ENCODE measurements at regions not wholly inside any gene's neighbourhood (a gene's known extent, or its start where the extent isn't known, plus 50 kb on each side); places are given as distances from the start of the nearest gene placed in this dataset.

DNA sequence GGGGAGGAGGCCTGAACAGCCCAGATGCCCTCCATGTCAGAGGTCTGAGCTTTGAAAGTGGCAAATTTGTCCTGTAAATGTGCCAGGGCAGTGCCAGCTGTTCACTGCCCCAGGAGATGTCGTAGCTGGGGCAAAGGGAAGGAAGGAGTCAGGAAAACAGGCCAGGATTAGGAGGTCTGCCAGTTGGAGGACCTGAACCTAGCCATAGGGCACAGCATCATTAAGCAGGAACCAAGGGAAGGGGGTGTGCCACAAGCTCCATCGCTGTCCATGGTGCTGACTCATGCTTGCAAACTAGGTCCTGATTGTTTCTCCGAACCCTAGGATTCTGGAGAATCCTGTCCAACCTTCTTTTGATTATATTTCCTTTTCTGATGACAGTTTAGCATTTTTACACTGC is 124.2 kb downstream of the TMEM132E start (continued):
- TF ChIP-seq, protein P1, sequence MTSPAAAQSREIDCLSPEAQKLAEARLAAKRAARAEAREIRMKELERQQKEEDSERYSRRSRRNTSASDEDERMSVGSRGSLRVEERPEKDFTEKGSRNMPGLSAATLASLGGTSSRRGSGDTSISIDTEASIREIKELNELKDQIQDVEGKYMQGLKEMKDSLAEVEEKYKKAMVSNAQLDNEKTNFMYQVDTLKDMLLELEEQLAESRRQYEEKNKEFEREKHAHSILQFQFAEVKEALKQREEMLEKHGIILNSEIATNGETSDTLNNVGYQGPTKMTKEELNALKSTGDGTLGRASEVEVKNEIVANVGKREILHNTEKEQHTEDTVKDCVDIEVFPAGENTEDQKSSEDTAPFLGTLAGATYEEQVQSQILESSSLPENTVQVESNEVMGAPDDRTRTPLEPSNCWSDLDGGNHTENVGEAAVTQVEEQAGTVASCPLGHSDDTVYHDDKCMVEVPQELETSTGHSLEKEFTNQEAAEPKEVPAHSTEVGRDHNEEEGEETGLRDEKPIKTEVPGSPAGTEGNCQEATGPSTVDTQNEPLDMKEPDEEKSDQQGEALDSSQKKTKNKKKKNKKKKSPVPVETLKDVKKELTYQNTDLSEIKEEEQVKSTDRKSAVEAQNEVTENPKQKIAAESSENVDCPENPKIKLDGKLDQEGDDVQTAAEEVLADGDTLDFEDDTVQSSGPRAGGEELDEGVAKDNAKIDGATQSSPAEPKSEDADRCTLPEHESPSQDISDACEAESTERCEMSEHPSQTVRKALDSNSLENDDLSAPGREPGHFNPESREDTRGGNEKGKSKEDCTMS (CRISPR knock-in tag; conservative IDR thresholded peaks at IDR 0.05): no peak
- TF ChIP-seq, protein P2, sequence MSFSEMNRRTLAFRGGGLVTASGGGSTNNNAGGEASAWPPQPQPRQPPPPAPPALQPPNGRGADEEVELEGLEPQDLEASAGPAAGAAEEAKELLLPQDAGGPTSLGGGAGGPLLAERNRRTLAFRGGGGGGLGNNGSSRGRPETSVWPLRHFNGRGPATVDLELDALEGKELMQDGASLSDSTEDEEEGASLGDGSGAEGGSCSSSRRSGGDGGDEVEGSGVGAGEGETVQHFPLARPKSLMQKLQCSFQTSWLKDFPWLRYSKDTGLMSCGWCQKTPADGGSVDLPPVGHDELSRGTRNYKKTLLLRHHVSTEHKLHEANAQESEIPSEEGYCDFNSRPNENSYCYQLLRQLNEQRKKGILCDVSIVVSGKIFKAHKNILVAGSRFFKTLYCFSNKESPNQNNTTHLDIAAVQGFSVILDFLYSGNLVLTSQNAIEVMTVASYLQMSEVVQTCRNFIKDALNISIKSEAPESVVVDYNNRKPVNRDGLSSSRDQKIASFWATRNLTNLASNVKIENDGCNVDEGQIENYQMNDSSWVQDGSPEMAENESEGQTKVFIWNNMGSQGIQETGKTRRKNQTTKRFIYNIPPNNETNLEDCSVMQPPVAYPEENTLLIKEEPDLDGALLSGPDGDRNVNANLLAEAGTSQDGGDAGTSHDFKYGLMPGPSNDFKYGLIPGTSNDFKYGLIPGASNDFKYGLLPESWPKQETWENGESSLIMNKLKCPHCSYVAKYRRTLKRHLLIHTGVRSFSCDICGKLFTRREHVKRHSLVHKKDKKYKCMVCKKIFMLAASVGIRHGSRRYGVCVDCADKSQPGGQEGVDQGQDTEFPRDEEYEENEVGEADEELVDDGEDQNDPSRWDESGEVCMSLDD (CRISPR knock-in tag; IDR thresholded peaks at IDR 0.05; ENCODE audit: borderline replicate concordance): no peak
- TF ChIP-seq, protein P3, sequence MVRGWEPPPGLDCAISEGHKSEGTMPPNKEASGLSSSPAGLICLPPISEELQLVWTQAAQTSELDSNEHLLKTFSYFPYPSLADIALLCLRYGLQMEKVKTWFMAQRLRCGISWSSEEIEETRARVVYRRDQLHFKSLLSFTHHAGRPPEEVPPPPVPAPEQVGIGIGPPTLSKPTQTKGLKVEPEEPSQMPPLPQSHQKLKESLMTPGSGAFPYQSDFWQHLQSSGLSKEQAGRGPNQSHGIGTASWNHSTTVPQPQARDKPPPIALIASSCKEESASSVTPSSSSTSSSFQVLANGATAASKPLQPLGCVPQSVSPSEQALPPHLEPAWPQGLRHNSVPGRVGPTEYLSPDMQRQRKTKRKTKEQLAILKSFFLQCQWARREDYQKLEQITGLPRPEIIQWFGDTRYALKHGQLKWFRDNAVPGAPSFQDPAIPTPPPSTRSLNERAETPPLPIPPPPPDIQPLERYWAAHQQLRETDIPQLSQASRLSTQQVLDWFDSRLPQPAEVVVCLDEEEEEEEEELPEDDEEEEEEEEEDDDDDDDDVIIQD (CRISPR knock-in tag; IDR thresholded peaks at IDR 0.05; ENCODE audit: low read depth): no peak
- TF ChIP-seq ARNTL (CRISPR knock-in tag; IDR thresholded peaks at IDR 0.05): no peak
- peak; percentile 32; the same call in 1 of the 2 replicates for TF ChIP-seq ZBTB20 (CRISPR knock-in tag; IDR thresholded peaks at IDR 0.05; ENCODE audit: borderline replicate concordance, low read depth)
- no peak for TF ChIP-seq TAF1 (CRISPR knock-in tag; IDR thresholded peaks at IDR 0.05)
- no peak for TF ChIP-seq ZNF572 (CRISPR knock-in tag; IDR thresholded peaks at IDR 0.05)
- TF ChIP-seq RXRA (CRISPR knock-in tag; IDR thresholded peaks at IDR 0.05): no peak
- no peak for TF ChIP-seq ZNF431 (CRISPR knock-in tag; IDR thresholded peaks at IDR 0.05; ENCODE audit: borderline replicate concordance, low read depth)
- TF ChIP-seq, protein P4, sequence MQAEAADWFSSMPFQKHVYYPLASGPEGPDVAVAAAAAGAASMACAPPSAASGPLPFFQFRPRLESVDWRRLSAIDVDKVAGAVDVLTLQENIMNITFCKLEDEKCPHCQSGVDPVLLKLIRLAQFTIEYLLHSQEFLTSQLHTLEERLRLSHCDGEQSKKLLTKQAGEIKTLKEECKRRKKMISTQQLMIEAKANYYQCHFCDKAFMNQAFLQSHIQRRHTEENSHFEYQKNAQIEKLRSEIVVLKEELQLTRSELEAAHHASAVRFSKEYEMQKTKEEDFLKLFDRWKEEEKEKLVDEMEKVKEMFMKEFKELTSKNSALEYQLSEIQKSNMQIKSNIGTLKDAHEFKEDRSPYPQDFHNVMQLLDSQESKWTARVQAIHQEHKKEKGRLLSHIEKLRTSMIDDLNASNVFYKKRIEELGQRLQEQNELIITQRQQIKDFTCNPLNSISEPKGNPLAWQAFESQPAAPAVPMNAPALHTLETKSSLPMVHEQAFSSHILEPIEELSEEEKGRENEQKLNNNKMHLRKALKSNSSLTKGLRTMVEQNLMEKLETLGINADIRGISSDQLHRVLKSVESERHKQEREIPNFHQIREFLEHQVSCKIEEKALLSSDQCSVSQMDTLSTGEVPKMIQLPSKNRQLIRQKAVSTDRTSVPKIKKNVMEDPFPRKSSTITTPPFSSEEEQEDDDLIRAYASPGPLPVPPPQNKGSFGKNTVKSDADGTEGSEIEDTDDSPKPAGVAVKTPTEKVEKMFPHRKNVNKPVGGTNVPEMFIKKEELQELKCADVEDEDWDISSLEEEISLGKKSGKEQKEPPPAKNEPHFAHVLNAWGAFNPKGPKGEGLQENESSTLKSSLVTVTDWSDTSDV (CRISPR knock-in tag; IDR thresholded peaks at IDR 0.05): no peak
- no peak for TF ChIP-seq SYNCRIP (IDR thresholded peaks at IDR 0.05; ENCODE audit: insufficient read depth, low read depth, low read length)
- TF ChIP-seq MAF1 (CRISPR knock-in tag; IDR thresholded peaks at IDR 0.05; ENCODE audit: borderline replicate concordance): no peak
- TF ChIP-seq EHMT2 (IDR thresholded peaks at IDR 0.05; ENCODE audit: borderline replicate concordance, low read depth, low read length): peak; percentile 86; the same call in 1 of the 2 replicates
- TF ChIP-seq LCORL (IDR thresholded peaks at IDR 0.05): no peak
- no peak for TF ChIP-seq LCORL (CRISPR knock-in tag; IDR thresholded peaks at IDR 0.05)
- no peak for TF ChIP-seq NPAS2 (CRISPR knock-in tag; IDR thresholded peaks at IDR 0.05; ENCODE audit: borderline replicate concordance)
- TF ChIP-seq HHEX (CRISPR knock-in tag; IDR thresholded peaks at IDR 0.05): no peak
- TF ChIP-seq, protein P5, sequence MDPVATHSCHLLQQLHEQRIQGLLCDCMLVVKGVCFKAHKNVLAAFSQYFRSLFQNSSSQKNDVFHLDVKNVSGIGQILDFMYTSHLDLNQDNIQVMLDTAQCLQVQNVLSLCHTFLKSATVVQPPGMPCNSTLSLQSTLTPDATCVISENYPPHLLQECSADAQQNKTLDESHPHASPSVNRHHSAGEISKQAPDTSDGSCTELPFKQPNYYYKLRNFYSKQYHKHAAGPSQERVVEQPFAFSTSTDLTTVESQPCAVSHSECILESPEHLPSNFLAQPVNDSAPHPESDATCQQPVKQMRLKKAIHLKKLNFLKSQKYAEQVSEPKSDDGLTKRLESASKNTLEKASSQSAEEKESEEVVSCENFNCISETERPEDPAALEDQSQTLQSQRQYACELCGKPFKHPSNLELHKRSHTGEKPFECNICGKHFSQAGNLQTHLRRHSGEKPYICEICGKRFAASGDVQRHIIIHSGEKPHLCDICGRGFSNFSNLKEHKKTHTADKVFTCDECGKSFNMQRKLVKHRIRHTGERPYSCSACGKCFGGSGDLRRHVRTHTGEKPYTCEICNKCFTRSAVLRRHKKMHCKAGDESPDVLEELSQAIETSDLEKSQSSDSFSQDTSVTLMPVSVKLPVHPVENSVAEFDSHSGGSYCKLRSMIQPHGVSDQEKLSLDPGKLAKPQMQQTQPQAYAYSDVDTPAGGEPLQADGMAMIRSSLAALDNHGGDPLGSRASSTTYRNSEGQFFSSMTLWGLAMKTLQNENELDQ (CRISPR knock-in tag; IDR thresholded peaks at IDR 0.05; ENCODE audit: borderline replicate concordance): 0 out of 2 replicates have a peak, but pooled peaks have one; percentile 31
- no peak for TF ChIP-seq YY1 (IDR thresholded peaks at IDR 0.05; ENCODE audit: insufficient read depth, insufficient replicate concordance, low read depth, low read length)
